Left lung (tissue), 4 donors: ENCODE measurements at regions not wholly inside any gene's neighbourhood (a gene's known extent, or its start where the extent isn't known, plus 50 kb on each side); places are given as distances from the start of the nearest gene placed in this dataset.

ENCODE experiments used
- ATAC-seq: fragments of 200-7000 bp; cut with Tn5 transposase; one replicate; pipeline ENCODE4 v1.9.1; 2020; ENCODE audit warnings: moderate library complexity
- DNase-seq, 4 donors: peaks; one replicate each; pipeline ENCODE4 v3.0.0-alpha.2; 2013 to 2020
- H3K27ac ChIP-seq, 2 donors: fragments of 200-600 bp; sonication (generic) in 1 of 2; one replicate each; pipeline versions ENCODE4 v1.5.0 to v1.8.0; 2020 to 2021
- H3K27me3 ChIP-seq, 2 donors: fragments of 200-600 bp; sonication (generic) in 1 of 2; one replicate each; pipeline versions ENCODE4 v1.5.0 to v1.8.0; 2020 to 2021
- H3K36me3 ChIP-seq, 2 donors: fragments of 200-600 bp; sonication (generic) in 1 of 2; one replicate each; pipeline versions ENCODE4 v1.5.0 to v1.8.0; 2020 to 2021
- H3K4me1 ChIP-seq, 2 donors: fragments of 200-600 bp; one replicate each; pipeline ENCODE4 v1.8.0; 2021
- H3K4me3 ChIP-seq, 2 donors: fragments of 200-600 bp; sonication (generic) in 1 of 2; one replicate each; pipeline versions ENCODE4 v1.5.0 to v1.8.0; 2020 to 2021; ENCODE audit warnings: mild to moderate bottlenecking in 1 of 2
- H3K9me3 ChIP-seq, 2 donors: fragments of 200-600 bp; sonication (generic) in 1 of 2; one replicate each; pipeline versions ENCODE4 v1.5.0 to v1.8.0; 2020 to 2021
- intact Hi-C, 2 donors: fragments of 100-400 bp; cut with DNase I; formaldehyde crosslinking; loops; one replicate each; pipeline versions ENCODE4 v1.11.2 to v1.14.2; 2022
- TF ChIP-seq, protein P1 (sequence below), 2 donors: fragments of 200-600 bp; sonication (generic) in 1 of 2; IDR thresholded peaks; one replicate each; pipeline versions ENCODE4 v1.5.0 to v1.8.0; 2021; ENCODE audit warnings: antibody characterized with exemption in 2 of 2
- donor health status: DM: no; HTN: yes; CAD: no.
- donor health status: DM: no; HTN: no; CAD: no.

DNA sequence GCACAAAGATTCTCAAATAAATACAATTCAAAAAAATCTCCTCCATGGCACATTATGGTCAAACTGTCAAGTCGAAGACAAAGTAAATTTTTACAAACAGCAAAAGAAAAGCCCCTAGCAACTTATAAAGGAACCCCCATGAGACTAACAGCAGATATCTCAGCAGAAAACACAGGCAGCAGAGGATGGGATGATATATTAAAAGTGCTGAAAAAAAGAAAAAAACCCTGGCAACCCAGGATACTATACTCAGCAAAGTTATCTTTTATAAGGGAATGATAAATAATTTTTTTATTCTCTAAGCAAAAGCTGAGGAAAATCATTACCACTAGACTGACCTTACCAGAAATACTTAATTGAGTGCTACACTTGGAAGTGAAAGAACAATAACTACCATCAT lies 326.4 kb downstream of the CYRIA start:
- no peaks in the 10 kb centered on the region for H3K4me1 ChIP-seq
- peaks cover 0 to 26% of the 10 kb centered on the region in 2 donors for H3K9me3 ChIP-seq
- DNase-seq (no peak), ATAC-seq (no peak)
- H3K27me3 ChIP-seq, result no peaks in the 10 kb centered on the region
- no peak overlapping the region for H3K4me3 ChIP-seq
- H3K27ac ChIP-seq, result no peak overlapping the region
- TF ChIP-seq, protein P1, sequence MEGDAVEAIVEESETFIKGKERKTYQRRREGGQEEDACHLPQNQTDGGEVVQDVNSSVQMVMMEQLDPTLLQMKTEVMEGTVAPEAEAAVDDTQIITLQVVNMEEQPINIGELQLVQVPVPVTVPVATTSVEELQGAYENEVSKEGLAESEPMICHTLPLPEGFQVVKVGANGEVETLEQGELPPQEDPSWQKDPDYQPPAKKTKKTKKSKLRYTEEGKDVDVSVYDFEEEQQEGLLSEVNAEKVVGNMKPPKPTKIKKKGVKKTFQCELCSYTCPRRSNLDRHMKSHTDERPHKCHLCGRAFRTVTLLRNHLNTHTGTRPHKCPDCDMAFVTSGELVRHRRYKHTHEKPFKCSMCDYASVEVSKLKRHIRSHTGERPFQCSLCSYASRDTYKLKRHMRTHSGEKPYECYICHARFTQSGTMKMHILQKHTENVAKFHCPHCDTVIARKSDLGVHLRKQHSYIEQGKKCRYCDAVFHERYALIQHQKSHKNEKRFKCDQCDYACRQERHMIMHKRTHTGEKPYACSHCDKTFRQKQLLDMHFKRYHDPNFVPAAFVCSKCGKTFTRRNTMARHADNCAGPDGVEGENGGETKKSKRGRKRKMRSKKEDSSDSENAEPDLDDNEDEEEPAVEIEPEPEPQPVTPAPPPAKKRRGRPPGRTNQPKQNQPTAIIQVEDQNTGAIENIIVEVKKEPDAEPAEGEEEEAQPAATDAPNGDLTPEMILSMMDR (IDR thresholded peaks at IDR 0.05), result no peak
- no peaks in the 10 kb centered on the region for H3K36me3 ChIP-seq
- intact Hi-C loops, result no loop called here

DNA sequence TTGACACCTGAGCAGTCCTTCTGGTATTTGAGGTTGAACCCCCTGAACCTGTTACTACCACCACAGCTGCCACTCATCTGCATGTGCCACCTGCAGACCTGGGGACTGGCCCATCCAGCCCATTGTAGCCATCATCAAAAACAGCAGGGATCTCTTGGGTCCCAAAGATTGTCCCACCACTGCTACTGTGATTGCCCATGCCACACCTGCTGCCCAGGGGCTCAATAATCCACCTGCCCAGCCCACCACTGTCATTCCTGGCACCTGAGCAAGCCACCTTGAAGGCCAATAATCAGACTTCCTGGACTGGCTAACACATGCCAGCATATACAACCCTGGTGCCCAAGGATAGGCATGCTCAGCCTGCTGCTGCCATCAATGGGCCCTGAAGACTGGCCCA lies 327.6 kb downstream of the CYRIA start:
- H3K9me3 ChIP-seq, result peaks cover 0 to 26% of the 10 kb centered on the region in 2 donors
- H3K36me3 ChIP-seq, result no peaks in the 10 kb centered on the region
- ATAC-seq, result no peak
- H3K27me3 ChIP-seq, result no peaks in the 10 kb centered on the region
- H3K27ac ChIP-seq, result no peak overlapping the region
- intact Hi-C loops, result no loop called here
- DNase-seq, result no peak
- no peaks in the 10 kb centered on the region for H3K4me1 ChIP-seq
- no peak overlapping the region for H3K4me3 ChIP-seq
- TF ChIP-seq, protein P1 (IDR thresholded peaks at IDR 0.05), result no peak

DNA sequence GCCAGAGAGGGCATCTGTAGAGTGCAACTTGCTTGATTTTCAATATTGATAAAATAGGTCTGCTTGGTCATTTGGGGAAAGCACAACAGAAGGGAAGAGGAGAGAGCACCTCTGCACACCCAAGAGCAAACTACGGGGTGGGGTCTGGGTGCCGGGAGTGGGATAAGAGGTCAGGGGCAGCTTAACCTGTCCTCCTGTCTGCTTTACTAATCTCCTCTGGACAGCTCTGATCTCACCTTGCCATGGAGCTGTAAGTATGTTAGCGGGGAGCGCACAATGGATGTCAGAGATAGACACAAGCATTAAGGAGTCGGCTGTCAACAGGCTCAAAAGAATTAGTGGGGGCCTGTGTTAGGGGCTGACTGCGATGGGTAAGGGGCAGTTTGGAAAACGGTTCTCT lies 328.7 kb downstream of the CYRIA start:
- DNase-seq, result no peak

DNA sequence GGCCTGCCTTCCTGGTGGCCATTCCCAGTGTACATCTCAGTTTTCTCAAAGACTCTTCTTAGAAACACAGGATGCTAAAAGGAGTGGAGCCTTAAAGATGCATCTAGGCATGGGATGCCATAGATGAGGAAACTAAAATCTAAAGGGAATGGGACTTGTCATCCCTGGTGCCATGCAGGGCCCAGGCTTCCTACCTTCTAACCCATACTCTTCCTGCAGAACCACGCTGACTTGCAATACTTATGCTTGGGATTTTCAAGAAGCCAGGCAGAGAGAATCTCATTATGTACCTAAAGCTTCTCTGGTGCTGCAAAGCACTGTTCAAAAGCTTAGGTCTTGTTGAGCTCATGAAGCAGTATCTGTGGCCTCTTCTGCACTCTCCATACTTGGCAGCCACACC lies 329.1 kb downstream of the CYRIA start:
- Histone ChIP-seq H3K4me1 (no peaks in the 10 kb centered on the region), H3K9me3 (peaks cover 0 to 26% of the 10 kb centered on the region in 2 donors), H3K27me3 (no peaks in the 10 kb centered on the region), H3K4me3 (no peak overlapping the region), H3K36me3 (no peaks in the 10 kb centered on the region), H3K27ac (no peak overlapping the region)
- DNase-seq (no peak), ATAC-seq (no peak)
- TF ChIP-seq, protein P1 (IDR thresholded peaks at IDR 0.05), result no peak
- intact Hi-C loops, result no loop called here

More for the DNA sequence above, 328.7 kb downstream of the CYRIA start:
- TF ChIP-seq, protein P1 (IDR thresholded peaks at IDR 0.05), result no peak
- Histone ChIP-seq H3K9me3 (peaks cover 0 to 26% of the 10 kb centered on the region in 2 donors), H3K4me1 (no peaks in the 10 kb centered on the region), H3K27me3 (no peaks in the 10 kb centered on the region), H3K36me3 (no peaks in the 10 kb centered on the region), H3K4me3 (no peak overlapping the region), H3K27ac (no peak overlapping the region)
- intact Hi-C loops, result no loop called here
- ATAC-seq, result no peak

DNA sequence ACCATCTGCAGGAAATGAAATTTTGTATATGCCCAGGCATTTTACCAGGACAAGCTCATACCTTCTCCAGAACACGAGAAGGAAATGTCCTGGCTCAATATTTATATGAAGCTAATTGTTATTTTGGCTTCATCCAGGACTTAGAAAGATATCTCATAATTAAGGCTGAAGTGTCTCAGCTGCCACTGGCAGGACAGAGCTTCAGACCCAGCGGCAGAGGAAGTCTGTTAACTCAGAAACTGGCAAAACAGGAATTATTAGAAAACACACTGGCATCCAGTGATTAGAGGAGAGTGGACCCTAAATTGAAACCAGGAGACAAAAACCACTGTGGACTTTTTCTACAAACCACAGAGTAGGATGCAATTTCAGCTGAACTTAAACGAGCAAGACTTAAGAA lies 329.7 kb downstream of the CYRIA start:
- Histone ChIP-seq H3K36me3 (no peaks in the 10 kb centered on the region), H3K9me3 (peaks cover 0 to 26% of the 10 kb centered on the region in 2 donors), H3K4me3 (no peak overlapping the region), H3K4me1 (no peaks in the 10 kb centered on the region), H3K27me3 (no peaks in the 10 kb centered on the region), H3K27ac (no peak overlapping the region)
- TF ChIP-seq, protein P1 (IDR thresholded peaks at IDR 0.05), result no peak
- ATAC-seq (no peak), DNase-seq (no peak)
- intact Hi-C loops, result no loop called here
